ENCODE measurements at regions not wholly inside any gene's neighbourhood (a gene's known extent, or its start where the extent isn't known, plus 50 kb on each side); places are given as distances from the start of the nearest gene placed in this dataset.

GRCh38 chr7:119439192-119439591 is 833.8 kb upstream of the KCND2 start:
- TF ChIP-seq CTCF (conservative IDR thresholded peaks at IDR 0.05; ENCODE audit: low read depth, low read length) (no peak), EZH2 (IDR thresholded peaks at IDR 0.05; ENCODE audit: borderline replicate concordance, low read depth, low read length, poor library complexity, severe bottlenecking) (no peak)

Data from A673 (cell line).